ENCODE measurements at regions not wholly inside any gene's neighbourhood (a gene's known extent, or its start where the extent isn't known, plus 50 kb on each side); places are given as distances from the start of the nearest gene placed in this dataset.

DNA sequence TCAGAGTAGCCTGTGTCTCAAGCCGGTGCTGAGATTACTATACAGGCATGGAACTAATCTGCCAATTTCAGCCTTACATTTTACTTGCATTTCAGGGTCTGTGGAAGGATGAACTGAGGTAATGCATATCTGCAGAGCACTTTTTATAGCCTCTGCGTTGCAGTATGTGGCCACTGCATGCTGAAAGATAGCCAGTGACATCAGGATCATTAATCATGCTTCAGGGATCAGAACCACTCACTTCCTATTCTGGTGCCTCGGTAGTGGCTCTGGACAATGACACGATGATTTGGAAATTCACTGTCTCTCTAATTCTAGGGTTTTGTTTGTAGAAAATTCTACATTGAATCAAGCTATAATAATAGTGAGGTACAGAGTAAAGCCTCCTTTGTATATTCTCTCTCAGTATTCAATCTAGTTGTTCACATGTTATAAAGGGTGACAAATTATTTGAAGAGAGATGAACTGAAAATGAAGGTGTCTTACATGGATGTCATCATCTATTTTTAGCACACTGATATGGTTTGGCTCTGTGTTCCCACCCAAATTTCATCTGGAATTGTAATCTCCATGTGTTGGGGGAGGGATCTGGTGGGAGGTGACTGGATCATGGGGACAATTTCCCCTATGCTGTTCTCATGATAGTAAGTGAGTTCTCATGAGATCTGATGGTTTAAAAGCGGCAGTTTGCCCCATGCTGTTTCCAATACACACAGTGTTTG lies 554.3 kb upstream of the MIS18BP1 start:
- Histone ChIP-seq H3K9me3 (replicated peaks; ENCODE audit: control insufficient read depth, insufficient read depth, low read length) (no peaks in the 10 kb centered on the region), H4K20me1 (replicated peaks; ENCODE audit: control insufficient read depth, extremely low read depth, insufficient read depth, low read length) (no peaks in the 10 kb centered on the region), H3K4me1 (ENCODE audit: control insufficient read depth, extremely low read depth, insufficient read depth, low read length) (no peaks in the 10 kb centered on the region), H3K9ac (replicated peaks; ENCODE audit: extremely low read depth, insufficient read depth, low read length) (no peak overlapping the region), H3K27ac (ENCODE audit: insufficient read depth, low read depth, low read length) (no peak overlapping the region), H3K79me2 (ENCODE audit: control insufficient read depth, insufficient read depth, low read length) (no peaks in the 10 kb centered on the region), H2AFZ (ENCODE audit: low read depth, low read length) (no peak overlapping the region), H3K9me1 (replicated peaks; ENCODE audit: control insufficient read depth, extremely low read depth, insufficient read depth, low read length) (no peaks in the 10 kb centered on the region), H3K27me3 (ENCODE audit: control insufficient read depth in 2 of 2, insufficient read depth in 2 of 2, low read length in 2 of 2) (no peaks in the 10 kb centered on the region), H3K4me3 (replicated peaks in 1 of 3; ENCODE audit: insufficient read depth in 1 of 3, low read depth in 1 of 3, low read length in 3 of 3) (no peak overlapping the region), H3K4me2 (ENCODE audit: insufficient read depth, low read length) (no peak overlapping the region), H3K36me3 (ENCODE audit: control insufficient read depth in 2 of 2, extremely low read depth in 1 of 2, insufficient read depth in 2 of 2, low read length in 2 of 2) (no peaks in the 10 kb centered on the region)
- POLR2A ChIA-PET: no interaction called here
- FAIRE-seq (no peak), DNase-seq (ENCODE audit: low read depth, low spot score) (no peak)
- intact Hi-C loops (cut with micrococcal nuclease): no loop called here
- CTCF ChIA-PET: no interaction called here
- TF ChIP-seq MYC (IDR thresholded peaks at IDR 0.05; ENCODE audit: low read depth, low read length): no peak
- no peak for TF ChIP-seq POLR2AphosphoS5 (IDR thresholded peaks at IDR 0.05; ENCODE audit: insufficient read depth, low read depth, low read length)
- no peak for TF ChIP-seq CTCF (IDR thresholded peaks at IDR 0.05; ENCODE audit: extremely low read depth in 1 of 2, insufficient read depth in 1 of 2, low read depth in 1 of 2, low read length in 2 of 2)
- no peak for TF ChIP-seq GATA2 (IDR thresholded peaks at IDR 0.05; ENCODE audit: insufficient read depth, insufficient read length, low read depth, low read length)
- no peak for TF ChIP-seq MAX (IDR thresholded peaks at IDR 0.05; ENCODE audit: insufficient read depth, insufficient read length)
- no peak for TF ChIP-seq EZH2 (IDR thresholded peaks at IDR 0.05; ENCODE audit: borderline replicate concordance, low read depth, low read length, severe bottlenecking)
- TF ChIP-seq POLR2A (IDR thresholded peaks at IDR 0.05; ENCODE audit: low read depth, low read length): no peak
- TF ChIP-seq JUN (IDR thresholded peaks at IDR 0.05; ENCODE audit: borderline replicate concordance, insufficient read depth, insufficient read length, low read depth): no peak
- TF ChIP-seq FOS (IDR thresholded peaks at IDR 0.05; ENCODE audit: borderline replicate concordance, insufficient read depth, low read length): no peak
- dilution Hi-C loops (cut with MboI; ENCODE audit: extremely low pct_ligation_motif_present, low sequenced_read_pairs): no loop called here
- BruUV-seq (replicated peaks): no TSS peak

Measured in endothelial cell of umbilical vein (primary cell).